ENCODE measurements at regions not wholly inside any gene's neighbourhood (a gene's known extent, or its start where the extent isn't known, plus 50 kb on each side); places are given as distances from the start of the nearest gene placed in this dataset.

DNA sequence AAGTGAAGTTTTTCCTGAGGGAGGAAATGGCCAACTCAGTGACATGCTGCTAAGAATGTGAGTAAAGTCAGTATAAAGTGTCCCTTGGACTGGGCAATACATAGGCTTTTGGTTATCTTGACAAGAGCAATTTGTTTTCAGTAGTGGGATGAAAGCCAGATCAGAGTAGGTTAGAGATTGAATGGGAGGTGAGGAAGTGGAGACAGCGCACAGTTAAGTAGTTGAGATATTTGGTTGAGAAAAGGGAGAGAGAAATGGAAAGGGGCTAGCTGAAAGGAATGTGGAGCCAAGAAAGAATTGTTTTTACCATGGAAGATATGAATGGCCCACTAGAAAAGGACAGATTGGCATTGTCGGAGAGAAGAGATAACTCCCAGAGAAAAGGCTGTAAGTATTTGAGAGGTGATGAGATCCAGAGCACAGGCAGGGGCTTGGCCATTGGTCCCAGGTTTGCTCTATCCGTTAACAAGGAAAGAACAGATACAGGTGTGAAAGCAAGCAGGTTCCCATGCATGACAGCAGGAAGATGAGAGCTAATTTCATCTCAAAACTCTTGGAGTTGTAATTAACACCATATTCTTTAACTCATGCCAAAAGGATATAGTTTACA is 392.0 kb downstream of the NR2F1-AS1 start:
- FAIRE-seq (no peak), DNase-seq (no peak)
- no peaks in the 10 kb centered on the region for H3K27me3 ChIP-seq (ENCODE audit: control insufficient read depth, insufficient read depth, low read length)
- no peaks in the 10 kb centered on the region for H3K36me3 ChIP-seq (ENCODE audit: control insufficient read depth in 2 of 3, insufficient read depth in 3 of 3, low read length in 3 of 3)
- H3K9ac ChIP-seq (ENCODE audit: low read length in 3 of 3) = no peak overlapping the region
- no peak for TF ChIP-seq CTCF (IDR thresholded peaks at IDR 0.05; ENCODE audit: borderline replicate concordance, extremely low read depth, insufficient read depth)
- H3K4me1 ChIP-seq (ENCODE audit: control insufficient read depth in 2 of 3, insufficient read depth in 2 of 3, low read depth in 1 of 3, low read length in 3 of 3) = peaks cover under 1 to 5% (median 4%) of the 10 kb centered on the region in 3 donors
- no peaks in the 10 kb centered on the region for H3K9me3 ChIP-seq (ENCODE audit: control insufficient read depth in 2 of 3, insufficient read depth in 1 of 3, low read length in 3 of 3)
- intact Hi-C loops (cut with DNase I) = no loop called here
- H3K27ac ChIP-seq (ENCODE audit: low read depth in 2 of 2, low read length in 2 of 2) = no peak overlapping the region
- H3K4me3 ChIP-seq (ENCODE audit: low read length in 3 of 3) = no peak overlapping the region

GRCh38 chr5:93186076-93186682 is 394.8 kb downstream of the NR2F1-AS1 start:
- Histone ChIP-seq H3K36me3 (ENCODE audit: control insufficient read depth in 2 of 3, insufficient read depth in 3 of 3, low read length in 3 of 3) (no peaks in the 10 kb centered on the region), H3K27ac (ENCODE audit: low read depth in 2 of 2, low read length in 2 of 2) (no peak overlapping the region), H3K9ac (ENCODE audit: low read length in 3 of 3) (no peak overlapping the region), H3K4me1 (ENCODE audit: control insufficient read depth in 2 of 3, insufficient read depth in 2 of 3, low read depth in 1 of 3, low read length in 3 of 3) (no peaks in the 10 kb centered on the region), H3K4me3 (ENCODE audit: low read length in 3 of 3) (no peak overlapping the region), H3K9me3 (ENCODE audit: control insufficient read depth in 2 of 3, insufficient read depth in 1 of 3, low read length in 3 of 3) (no peaks in the 10 kb centered on the region), H3K27me3 (ENCODE audit: control insufficient read depth, insufficient read depth, low read length) (no peaks in the 10 kb centered on the region)
- DNase-seq = peak in 1 of 5 donors; percentile 45
- no peak for FAIRE-seq
- TF ChIP-seq CTCF (IDR thresholded peaks at IDR 0.05; ENCODE audit: borderline replicate concordance, extremely low read depth, insufficient read depth) = no peak
- intact Hi-C loops (cut with DNase I) = no loop called here

GRCh38 chr5:93184041-93184440 is 397.0 kb downstream of the NR2F1-AS1 start:
- FAIRE-seq = no peak
- H3K27me3 ChIP-seq (ENCODE audit: control insufficient read depth, insufficient read depth, low read length) = no peaks in the 10 kb centered on the region
- no peak for DNase-seq
- H3K9me3 ChIP-seq (ENCODE audit: control insufficient read depth in 2 of 3, insufficient read depth in 1 of 3, low read length in 3 of 3) = no peaks in the 10 kb centered on the region
- H3K36me3 ChIP-seq (ENCODE audit: control insufficient read depth in 2 of 3, insufficient read depth in 3 of 3, low read length in 3 of 3) = no peaks in the 10 kb centered on the region
- no peak overlapping the region for H3K9ac ChIP-seq (ENCODE audit: low read length in 3 of 3)
- intact Hi-C loops (cut with DNase I) = no loop called here
- no peak overlapping the region for H3K4me3 ChIP-seq (ENCODE audit: low read length in 3 of 3)
- TF ChIP-seq CTCF (IDR thresholded peaks at IDR 0.05; ENCODE audit: borderline replicate concordance, extremely low read depth, insufficient read depth) = no peak
- no peaks in the 10 kb centered on the region for H3K4me1 ChIP-seq (ENCODE audit: control insufficient read depth in 2 of 3, insufficient read depth in 2 of 3, low read depth in 1 of 3, low read length in 3 of 3)
- H3K27ac ChIP-seq (ENCODE audit: low read depth in 2 of 2, low read length in 2 of 2) = no peak overlapping the region
